Fibroblast of lung (primary cell): ENCODE measurements at regions not wholly inside any gene's neighbourhood (a gene's known extent, or its start where the extent isn't known, plus 50 kb on each side); places are given as distances from the start of the nearest gene placed in this dataset.

Source experiments
- DNase-seq, 2 donors: peaks; one replicate each; pipeline versions ENCODE4 v3.0.0 to v3.0.0-alpha.2; 2010; ENCODE audit warnings: low read depth in 2 of 2
- H2AFZ ChIP-seq: 2 replicates; pipeline ENCODE4 v1.5.1; 2012; ENCODE audit warnings: low read length, control low read depth, inconsistent platforms
- H3K27ac ChIP-seq: 2 replicates; pipeline ENCODE4 v1.5.1; 2011; ENCODE audit warnings: low read length, control low read depth; ENCODE audit not compliant: insufficient read depth
- H3K27me3 ChIP-seq: 2 replicates; pipeline ENCODE4 v1.5.1; 2011; ENCODE audit warnings: mild to moderate bottlenecking, low read length; ENCODE audit not compliant: control insufficient read depth, insufficient read depth
- H3K36me3 ChIP-seq: 2 replicates; pipeline ENCODE4 v1.5.1; 2011; ENCODE audit warnings: low read length; ENCODE audit not compliant: control insufficient read depth, insufficient read depth
- H3K4me1 ChIP-seq: 2 replicates; pipeline ENCODE4 v1.5.1; 2011; ENCODE audit warnings: low read length; ENCODE audit not compliant: control insufficient read depth, insufficient read depth; ENCODE audit errors: extremely low read depth
- H3K4me2 ChIP-seq: 2 replicates; pipeline ENCODE4 v1.5.1; 2011; ENCODE audit warnings: low read length, control low read depth; ENCODE audit not compliant: insufficient read depth; ENCODE audit errors: extremely low read depth
- H3K4me3 ChIP-seq, 4 experiments: fragments of 200-600 bp in 1 of 4; sonication (generic) in 1 of 4; replicated peaks in 1 of 4; 2 replicates each; pipeline ENCODE4 v1.5.1; 2011 to 2016; ENCODE audit warnings: low read length in 4 of 4, low read depth in 3 of 4, mild to moderate bottlenecking in 3 of 4, control low read depth in 2 of 4, inconsistent platforms in 1 of 4, mixed read lengths in 1 of 4; ENCODE audit not compliant: insufficient read depth in 1 of 4; ENCODE audit errors: control extremely low read depth in 1 of 4
- H3K79me2 ChIP-seq: 2 replicates; pipeline ENCODE4 v1.5.1; 2012; ENCODE audit warnings: mild to moderate bottlenecking, low read length, inconsistent platforms; ENCODE audit not compliant: control insufficient read depth, insufficient read depth
- H3K9ac ChIP-seq: 2 replicates; pipeline ENCODE4 v1.5.1; 2011; ENCODE audit warnings: mild to moderate bottlenecking, low read length, control low read depth; ENCODE audit not compliant: insufficient read depth
- H3K9me3 ChIP-seq: 2 replicates; pipeline ENCODE4 v1.5.1; 2012; ENCODE audit warnings: low read depth, low read length; ENCODE audit not compliant: control insufficient read depth, insufficient read depth
- H4K20me1 ChIP-seq: 2 replicates; pipeline ENCODE4 v1.5.1; 2011; ENCODE audit warnings: low read length; ENCODE audit not compliant: control insufficient read depth, insufficient read depth; ENCODE audit errors: extremely low read depth
- EZH2 ChIP-seq: IDR thresholded peaks from 2 replicates; pipeline ENCODE4 v1.5.1; 2012; ENCODE audit warnings: low read length, control low read depth, mild to moderate bottlenecking; ENCODE audit errors: missing control alignments
- TF ChIP-seq, protein P1 (sequence below), 2 donors: IDR thresholded peaks in 1 of 2; conservative IDR thresholded peaks in 1 of 2; 1 replicate in 1 of 2; 2 replicates in 1 of 2; pipeline ENCODE4 v1.5.1; 2011 to 2012; ENCODE audit warnings: low read length in 2 of 2, control low read depth in 1 of 2, inconsistent platforms in 1 of 2, low read depth in 1 of 2, mild to moderate bottlenecking in 1 of 2

DNA sequence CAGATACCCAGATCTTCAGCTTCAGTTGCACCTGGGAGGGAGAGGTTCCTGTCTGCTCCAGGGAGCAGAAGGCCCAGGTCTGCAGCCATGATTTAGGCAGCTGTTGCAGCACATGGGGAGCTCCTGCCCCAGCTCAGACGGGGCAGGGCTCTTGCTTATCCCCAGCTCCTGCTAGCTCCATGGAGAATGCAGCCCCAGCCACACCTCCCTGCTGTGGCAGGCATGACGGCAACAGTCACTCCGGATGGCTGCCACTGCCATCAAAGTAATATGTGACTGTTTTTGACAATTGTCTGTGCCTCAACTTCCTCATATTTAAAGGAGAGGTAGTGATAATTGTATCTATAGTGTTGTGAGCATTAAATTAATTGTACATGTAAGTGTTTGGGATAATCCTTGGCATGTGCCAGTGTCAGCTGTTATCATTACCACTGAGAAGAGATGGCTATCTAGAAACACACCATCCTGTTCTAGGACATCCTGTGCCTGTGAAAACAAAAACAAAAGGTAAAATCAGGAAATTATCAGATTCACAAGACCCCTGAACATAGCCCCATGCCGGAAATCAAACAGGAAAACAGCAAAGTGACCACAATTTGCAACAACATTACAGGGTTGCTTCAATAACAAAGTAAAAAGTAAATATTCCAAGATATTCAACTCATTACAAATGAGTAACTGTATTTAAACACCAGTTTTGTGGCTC lies 1048.8 kb upstream of the ACO1 start:
- TF ChIP-seq, protein P1, sequence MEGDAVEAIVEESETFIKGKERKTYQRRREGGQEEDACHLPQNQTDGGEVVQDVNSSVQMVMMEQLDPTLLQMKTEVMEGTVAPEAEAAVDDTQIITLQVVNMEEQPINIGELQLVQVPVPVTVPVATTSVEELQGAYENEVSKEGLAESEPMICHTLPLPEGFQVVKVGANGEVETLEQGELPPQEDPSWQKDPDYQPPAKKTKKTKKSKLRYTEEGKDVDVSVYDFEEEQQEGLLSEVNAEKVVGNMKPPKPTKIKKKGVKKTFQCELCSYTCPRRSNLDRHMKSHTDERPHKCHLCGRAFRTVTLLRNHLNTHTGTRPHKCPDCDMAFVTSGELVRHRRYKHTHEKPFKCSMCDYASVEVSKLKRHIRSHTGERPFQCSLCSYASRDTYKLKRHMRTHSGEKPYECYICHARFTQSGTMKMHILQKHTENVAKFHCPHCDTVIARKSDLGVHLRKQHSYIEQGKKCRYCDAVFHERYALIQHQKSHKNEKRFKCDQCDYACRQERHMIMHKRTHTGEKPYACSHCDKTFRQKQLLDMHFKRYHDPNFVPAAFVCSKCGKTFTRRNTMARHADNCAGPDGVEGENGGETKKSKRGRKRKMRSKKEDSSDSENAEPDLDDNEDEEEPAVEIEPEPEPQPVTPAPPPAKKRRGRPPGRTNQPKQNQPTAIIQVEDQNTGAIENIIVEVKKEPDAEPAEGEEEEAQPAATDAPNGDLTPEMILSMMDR (conservative IDR thresholded peaks at IDR 0.05 in 1 of 2, IDR thresholded peaks at IDR 0.05 in 1 of 2; ENCODE audit: low read depth in 1 of 2, low read length in 2 of 2), result no peak
- TF ChIP-seq EZH2, result no peak
- no peak overlapping the region for H3K4me2 ChIP-seq
- no peak for DNase-seq
- no peaks in the 10 kb centered on the region for H3K9me3 ChIP-seq
- no peaks in the 10 kb centered on the region for H3K79me2 ChIP-seq
- H3K4me3 ChIP-seq, result no peak overlapping the region
- no peaks in the 10 kb centered on the region for H3K27me3 ChIP-seq
- no peaks in the 10 kb centered on the region for H3K4me1 ChIP-seq
- H3K27ac ChIP-seq, result no peak overlapping the region
- no peak overlapping the region for H3K9ac ChIP-seq
- no peaks in the 10 kb centered on the region for H4K20me1 ChIP-seq
- H3K36me3 ChIP-seq, result no peaks in the 10 kb centered on the region
- H2AFZ ChIP-seq, result no peak overlapping the region

DNA sequence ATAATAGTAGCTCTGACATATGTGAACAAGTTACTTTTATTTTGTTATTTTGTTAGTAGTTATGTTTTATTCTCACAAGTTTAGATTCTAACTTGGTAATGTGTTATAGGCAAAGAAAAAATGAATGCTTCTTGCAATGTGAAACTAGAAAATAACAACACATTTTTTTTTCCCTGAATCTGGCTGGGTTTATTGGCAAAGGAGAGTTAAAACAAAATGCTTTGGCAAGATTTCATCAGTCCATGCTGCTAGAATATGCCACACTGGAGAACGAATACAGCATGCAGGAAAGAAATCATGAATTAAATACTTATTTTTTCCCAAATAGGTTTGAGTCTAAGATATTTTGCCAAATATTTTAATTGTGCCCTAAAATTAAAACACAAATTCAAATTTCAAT lies 1048.1 kb upstream of the ACO1 start:
- no peak overlapping the region for H2AFZ ChIP-seq
- no peak overlapping the region for H3K9ac ChIP-seq
- no peak overlapping the region for H3K27ac ChIP-seq
- H3K4me3 ChIP-seq, result no peak overlapping the region
- DNase-seq, result no peak
- no peaks in the 10 kb centered on the region for H3K27me3 ChIP-seq
- no peaks in the 10 kb centered on the region for H3K9me3 ChIP-seq
- no peak overlapping the region for H3K4me2 ChIP-seq
- no peaks in the 10 kb centered on the region for H3K4me1 ChIP-seq
- no peaks in the 10 kb centered on the region for H3K36me3 ChIP-seq
- no peaks in the 10 kb centered on the region for H3K79me2 ChIP-seq
- no peaks in the 10 kb centered on the region for H4K20me1 ChIP-seq
- no peak for TF ChIP-seq EZH2
- TF ChIP-seq, protein P1 (conservative IDR thresholded peaks at IDR 0.05 in 1 of 2, IDR thresholded peaks at IDR 0.05 in 1 of 2; ENCODE audit: low read depth in 1 of 2, low read length in 2 of 2), result no peak

DNA sequence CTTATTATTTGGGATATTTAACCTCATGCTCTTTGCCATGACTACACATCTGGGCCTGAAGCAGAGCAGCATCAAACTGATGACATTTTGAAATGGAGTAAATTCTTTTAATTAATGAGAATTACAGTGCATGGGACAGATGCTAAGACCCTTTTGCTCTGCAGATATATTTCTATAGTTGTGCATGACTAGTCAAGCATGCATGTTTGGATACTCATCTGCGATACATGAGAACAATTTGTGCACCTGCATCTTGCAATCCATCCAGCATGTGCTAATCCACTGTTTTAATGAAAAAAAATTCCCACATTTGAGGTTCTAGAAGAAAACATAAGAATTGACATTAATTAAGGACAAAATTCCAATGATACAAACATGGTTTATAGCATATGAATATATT lies 1047.6 kb upstream of the ACO1 start:
- Histone ChIP-seq H3K4me3 (no peak overlapping the region), H3K9ac (no peak overlapping the region), H3K27ac (no peak overlapping the region), H3K36me3 (no peaks in the 10 kb centered on the region), H3K4me2 (no peak overlapping the region), H4K20me1 (no peaks in the 10 kb centered on the region), H3K27me3 (no peaks in the 10 kb centered on the region), H2AFZ (no peak overlapping the region), H3K9me3 (no peaks in the 10 kb centered on the region), H3K4me1 (no peaks in the 10 kb centered on the region), H3K79me2 (no peaks in the 10 kb centered on the region)
- TF ChIP-seq, protein P1 (conservative IDR thresholded peaks at IDR 0.05 in 1 of 2, IDR thresholded peaks at IDR 0.05 in 1 of 2; ENCODE audit: low read depth in 1 of 2, low read length in 2 of 2), result no peak
- TF ChIP-seq EZH2, result no peak
- DNase-seq, result no peak
